Heart left ventricle (tissue), 16 donors: ENCODE measurements at regions not wholly inside any gene's neighbourhood (a gene's known extent, or its start where the extent isn't known, plus 50 kb on each side); places are given as distances from the start of the nearest gene placed in this dataset.

Source experiments
- ATAC-seq, 4 donors: fragments of 200-7000 bp; cut with Tn5 transposase; one replicate each; pipeline ENCODE4 v1.9.1; 2020 to 2022; ENCODE audit warnings: moderate library complexity in 4 of 4, mild to moderate bottlenecking in 3 of 4, moderate number of reproducible peaks in 1 of 4
- DNase-seq, 5 donors: peaks; one replicate each; pipeline ENCODE4 v3.0.0-alpha.2; 2020
- H3K27ac ChIP-seq, 12 donors: fragments of 200-600 bp; sonication (generic) in 4 of 12; one replicate each; pipeline versions ENCODE4 v1.5.0 to v1.8.0; 2016 to 2022; ENCODE audit warnings: mild to moderate bottlenecking in 2 of 12
- H3K27me3 ChIP-seq, 9 donors: fragments of 200-600 bp; sonication (generic) in 2 of 9; one replicate each; pipeline versions ENCODE4 v1.5.1 to v1.8.0; 2016 to 2022; ENCODE audit warnings: mild to moderate bottlenecking in 3 of 9
- H3K36me3 ChIP-seq, 9 donors: fragments of 200-600 bp; sonication (generic) in 2 of 9; one replicate each; pipeline versions ENCODE4 v1.5.0 to v1.8.0; 2018 to 2022; ENCODE audit warnings: mild to moderate bottlenecking in 2 of 9
- H3K4me1 ChIP-seq, 12 donors: fragments of 200-600 bp; sonication (generic) in 4 of 12; one replicate each; pipeline versions ENCODE4 v1.5.0 to v1.8.0; 2016 to 2022; ENCODE audit warnings: mild to moderate bottlenecking in 3 of 12
- H3K4me3 ChIP-seq, 12 donors: fragments of 200-600 bp; sonication (generic) in 4 of 12; one replicate each; pipeline versions ENCODE4 v1.5.0 to v1.8.0; 2017 to 2022; ENCODE audit warnings: mild to moderate bottlenecking in 9 of 12, moderate library complexity in 4 of 12
- H3K9me3 ChIP-seq, 12 donors: fragments of 200-600 bp; sonication (generic) in 4 of 12; one replicate each; pipeline versions ENCODE4 v1.5.0 to v1.8.0; 2016 to 2022; ENCODE audit warnings: mild to moderate bottlenecking in 1 of 12
- POLR2A ChIP-seq, 2 donors: fragments of 450-650 bp; IDR thresholded peaks; one replicate each; pipeline ENCODE4 v1.6.1; 2017; ENCODE audit warnings: antibody characterized with exemption in 2 of 2, mild to moderate bottlenecking in 2 of 2, moderate library complexity in 2 of 2
- WGBS, 4 donors: extraction: QIAGEN DNeasy Blood & Tissue Kit in 2 of 4; methylation state at CpG; one replicate each; pipeline versions ENCODE4 v1.1.5 to v1.1.7; 2013 to 2018; 5-methylcytosine and 5-hydroxymethylcytosine counted together
- intact Hi-C, 10 donors: fragments of 100-400 bp; cut with DNase I; formaldehyde crosslinking; loops; one replicate each; pipeline versions ENCODE4 v1.11.1 to v1.14.2; 2022
- TF ChIP-seq, protein P1 (sequence below), 12 donors: fragments of 200-600 bp; sonication (generic) in 4 of 12; IDR thresholded peaks; one replicate each; pipeline versions ENCODE4 v1.5.0 to v1.8.0; 2018 to 2022; ENCODE audit warnings: antibody characterized with exemption in 12 of 12, mild to moderate bottlenecking in 5 of 12
- donor health status: ischemic (EF 13 %, LVEDD 7.1; RV severe dilation, severe dysfunction).
- donor health status: healthy with polysubstance abuse.
- donor health status: DM: no; HTN: yes; CAD: no.
- donor health status: DM: no; HTN: no; CAD: no.
- donor health status: ischemic (EF 25% LVEDD 6.9; RV normal size, moderate dysfunction).
- donor health status: ischemic (EF 25% LVEDD 5.7; RV mildly dilated, moderate dysfunction).
- donor health status: healthy.
- donor health status: DM: yes; HTN: yes; CAD: no.
- donor health status: ischemic (EF 35%, LVEDD 5.7; RV mildly dilated, moderate dysfunction).
- donor health status: nonischemic (EF 11% LVEDD 7.7; RV severe dilation, severe dysfunction).
- donor health status: DM: yes; HTN: yes; CAD: no.
- donor health status: PGD.
- donor health status: ischemic (EF 29% LVEDD 5.4; RV normal size, mild dysfunction).
- donor health status: nonischemic (EF 23%, LVEDD 6.1; RV moderate dilation, normal function).

DNA sequence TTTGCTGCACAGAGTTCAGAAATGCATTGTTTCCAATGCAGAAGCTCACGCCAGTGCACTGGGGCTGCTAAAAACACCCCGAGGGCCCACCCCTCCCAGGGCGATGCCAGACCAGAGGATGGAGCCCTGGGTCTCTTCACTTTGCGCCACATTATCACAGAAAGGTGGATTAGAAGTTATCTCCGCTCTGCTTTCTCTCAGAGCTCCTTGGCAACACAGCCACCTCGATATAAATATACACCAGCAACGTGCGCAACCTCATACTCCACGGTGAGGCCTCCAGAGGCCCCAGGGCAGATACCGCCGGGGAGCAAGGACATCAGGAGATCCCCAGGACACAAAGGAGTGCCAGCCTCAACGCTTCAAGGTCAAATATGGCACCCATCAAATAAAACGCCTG, 121.0 kb upstream of the TBX20 start:
- H3K27me3 ChIP-seq: no peaks in the 10 kb centered on the region
- peak overlapping the region in 1 of 12 donors; percentile 1 for H3K4me3 ChIP-seq
- ATAC-seq (peak; percentile 94 to 96 (median 95)), DNase-seq (peak; percentile 65 to 89 (median 75))
- TF ChIP-seq POLR2A (IDR thresholded peaks at IDR 0.05): no peak
- TF ChIP-seq, protein P1, sequence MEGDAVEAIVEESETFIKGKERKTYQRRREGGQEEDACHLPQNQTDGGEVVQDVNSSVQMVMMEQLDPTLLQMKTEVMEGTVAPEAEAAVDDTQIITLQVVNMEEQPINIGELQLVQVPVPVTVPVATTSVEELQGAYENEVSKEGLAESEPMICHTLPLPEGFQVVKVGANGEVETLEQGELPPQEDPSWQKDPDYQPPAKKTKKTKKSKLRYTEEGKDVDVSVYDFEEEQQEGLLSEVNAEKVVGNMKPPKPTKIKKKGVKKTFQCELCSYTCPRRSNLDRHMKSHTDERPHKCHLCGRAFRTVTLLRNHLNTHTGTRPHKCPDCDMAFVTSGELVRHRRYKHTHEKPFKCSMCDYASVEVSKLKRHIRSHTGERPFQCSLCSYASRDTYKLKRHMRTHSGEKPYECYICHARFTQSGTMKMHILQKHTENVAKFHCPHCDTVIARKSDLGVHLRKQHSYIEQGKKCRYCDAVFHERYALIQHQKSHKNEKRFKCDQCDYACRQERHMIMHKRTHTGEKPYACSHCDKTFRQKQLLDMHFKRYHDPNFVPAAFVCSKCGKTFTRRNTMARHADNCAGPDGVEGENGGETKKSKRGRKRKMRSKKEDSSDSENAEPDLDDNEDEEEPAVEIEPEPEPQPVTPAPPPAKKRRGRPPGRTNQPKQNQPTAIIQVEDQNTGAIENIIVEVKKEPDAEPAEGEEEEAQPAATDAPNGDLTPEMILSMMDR (IDR thresholded peaks at IDR 0.05): no peak
- H3K27ac ChIP-seq: peak overlapping the region; percentile 49 to 92 (median 67)
- peaks cover 0 to 4% (median 0%) of the 10 kb centered on the region in 12 donors for H3K9me3 ChIP-seq
- H3K36me3 ChIP-seq: no peaks in the 10 kb centered on the region
- H3K4me1 ChIP-seq: peaks cover 0 to 25% (median 4%) of the 10 kb centered on the region in 12 donors
- 37 to 47% (median 40%) methylated on average over 13 of the region's 13 CpGs for WGBS, 4 donors
- intact Hi-C loops: loop anchor here in 7 of 10 donors (2.0 to 10.0 kb wide), 6 partner anchors 42 to 123 kb away; partner anchors contain the start of gene TBX20 (in 6 of the 7)

DNA sequence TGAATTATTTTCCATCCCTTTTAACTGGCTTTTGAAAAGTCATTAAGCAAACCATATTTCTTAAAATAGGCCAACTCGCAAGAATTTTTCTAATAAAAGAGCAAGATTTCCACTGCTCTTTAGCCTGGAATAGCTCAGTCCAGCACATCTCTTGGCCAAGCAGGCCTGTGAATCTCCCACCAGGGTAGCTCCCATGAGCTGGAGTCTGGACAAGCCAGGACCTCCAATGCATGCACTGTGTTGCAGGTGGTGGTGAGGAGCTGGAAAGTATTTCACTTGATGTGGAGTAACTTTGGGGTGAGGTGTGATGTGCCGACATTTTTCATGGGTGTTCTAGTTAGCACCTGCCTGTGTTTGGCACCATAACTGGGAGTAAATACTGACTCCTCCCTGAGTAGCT, 117.3 kb upstream of the TBX20 start:
- TF ChIP-seq, protein P1 (IDR thresholded peaks at IDR 0.05): no peak
- TF ChIP-seq POLR2A (IDR thresholded peaks at IDR 0.05): no peak
- peaks cover 0 to 4% (median 0%) of the 10 kb centered on the region in 12 donors for H3K9me3 ChIP-seq
- H3K4me1 ChIP-seq: peaks cover 0 to 18% (median 2%) of the 10 kb centered on the region in 12 donors
- no peak overlapping the region for H3K27ac ChIP-seq
- DNase-seq (no peak), ATAC-seq (no peak)
- H3K4me3 ChIP-seq: no peak overlapping the region
- no peaks in the 10 kb centered on the region for H3K36me3 ChIP-seq
- WGBS, 4 donors: 88 to 93% (median 89%) methylated on average over 2 of the region's 2 CpGs
- intact Hi-C loops: loop anchor here in 4 of 10 donors (5.0 to 10.0 kb wide), 3 partner anchors 54 to 116 kb away; partner anchors contain the start of gene TBX20 (in 2 of the 4)
- H3K27me3 ChIP-seq: no peaks in the 10 kb centered on the region

DNA sequence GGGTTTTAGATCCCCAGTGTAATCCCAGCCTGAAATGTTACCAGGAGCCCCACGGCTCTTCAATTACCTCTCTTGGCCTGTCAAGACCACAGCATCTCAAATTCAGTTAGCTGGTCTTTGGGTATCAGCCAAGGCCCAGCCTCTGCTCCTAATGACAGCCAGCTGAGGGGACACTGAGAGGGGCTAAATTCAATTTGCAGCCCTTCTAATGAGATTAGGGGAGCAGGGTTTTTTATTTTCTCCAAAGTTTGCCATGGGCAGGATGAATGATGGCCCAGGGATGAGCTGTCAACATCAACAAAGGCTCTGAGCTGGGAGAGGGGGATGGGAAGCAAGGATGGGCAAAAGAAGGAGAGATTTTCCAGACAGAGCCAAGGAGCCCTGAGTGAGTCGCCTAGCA, 116.8 kb upstream of the TBX20 start:
- WGBS, 4 donors: 64 to 88% (median 80%) methylated on average over 2 of the region's 2 CpGs
- intact Hi-C loops: loop anchor here in 4 of 10 donors (5.0 to 10.0 kb wide), 3 partner anchors 53 to 116 kb away; partner anchors contain the start of gene TBX20 (in 2 of the 4)
- H3K27ac ChIP-seq: no peak overlapping the region
- no peaks in the 10 kb centered on the region for H3K36me3 ChIP-seq
- peaks cover 0 to 4% (median 0%) of the 10 kb centered on the region in 12 donors for H3K9me3 ChIP-seq
- DNase-seq: no peak
- no peak for ATAC-seq
- no peak overlapping the region for H3K4me3 ChIP-seq
- peaks cover 0 to 15% (median 0%) of the 10 kb centered on the region in 12 donors for H3K4me1 ChIP-seq
- TF ChIP-seq, protein P1 (IDR thresholded peaks at IDR 0.05): no peak
- H3K27me3 ChIP-seq: no peaks in the 10 kb centered on the region

GRCh38 chr7:35366167-35367155, 112.6 kb upstream of the TBX20 start:
- peak in 1 of 5 donors; percentile 43 for DNase-seq

More at GRCh38 chr7:35366167-35367155, 112.6 kb upstream of the TBX20 start:
- WGBS, 4 donors: 60 to 78% (median 72%) methylated on average over 5 to 6 of the region's 6 CpGs
- intact Hi-C loops: no loop called here
- H3K27ac ChIP-seq: no peak overlapping the region
- no peaks in the 10 kb centered on the region for H3K36me3 ChIP-seq
- H3K4me3 ChIP-seq: no peak overlapping the region
- no peaks in the 10 kb centered on the region for H3K9me3 ChIP-seq
- H3K27me3 ChIP-seq: no peaks in the 10 kb centered on the region
- peaks cover 0 to 4% (median 0%) of the 10 kb centered on the region in 12 donors for H3K4me1 ChIP-seq
- TF ChIP-seq, protein P1 (IDR thresholded peaks at IDR 0.05): no peak
- TF ChIP-seq POLR2A (IDR thresholded peaks at IDR 0.05): no peak
- peak in 2 of 4 donors; percentile 35 to 64 for ATAC-seq
